Astrocyte (in vitro differentiated cells and primary cell): ENCODE measurements at regions not wholly inside any gene's neighbourhood (a gene's known extent, or its start where the extent isn't known, plus 50 kb on each side); places are given as distances from the start of the nearest gene placed in this dataset.

Source experiments
- CTCF ChIP-seq: IDR thresholded peaks from 2 replicates; pipeline ENCODE4 v1.5.1; 2011; ENCODE audit warnings: low read depth, mild to moderate bottlenecking, inconsistent platforms, low read length, moderate library complexity; ENCODE audit not compliant: insufficient read depth
- EZH2 ChIP-seq: IDR thresholded peaks from 2 replicates; pipeline ENCODE4 v1.6.1; 2012; ENCODE audit warnings: mild to moderate bottlenecking, low read length, inconsistent platforms; ENCODE audit not compliant: insufficient read depth

DNA sequence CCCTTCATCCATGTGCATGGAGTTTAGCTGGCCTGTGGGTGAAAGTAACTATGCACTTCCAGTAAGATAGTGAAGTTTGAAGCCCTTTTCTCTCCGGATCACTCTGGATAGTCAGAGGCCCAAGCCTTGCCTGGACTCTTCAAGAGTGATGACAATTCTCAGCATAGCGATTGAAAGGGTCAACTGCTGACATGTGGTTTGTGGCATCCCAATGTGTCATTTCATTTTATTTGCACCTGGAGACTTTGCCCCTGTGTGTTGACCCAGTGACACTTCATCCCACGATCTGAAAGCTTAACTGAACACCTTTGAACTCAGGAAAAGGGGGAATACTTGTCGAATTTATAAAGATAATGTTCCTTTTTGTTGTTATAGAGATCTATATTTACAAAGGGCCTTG, 711.9 kb upstream of the TMEM132C start:
- TF ChIP-seq CTCF: no peak
- no peak for TF ChIP-seq EZH2
